Activated CD4-positive, alpha-beta memory T cell treated with anti-CD3 and anti-CD28 coated beads for 36 hours (primary cell): ENCODE measurements at regions not wholly inside any gene's neighbourhood (a gene's known extent, or its start where the extent isn't known, plus 50 kb on each side); places are given as distances from the start of the nearest gene placed in this dataset.

ENCODE experiments used
- CTCF ChIA-PET: fragments of 350-600 bp; sonication (Branson Sonifier 250); formaldehyde crosslinking; loops from one replicate; lab custom pipeline; 2021; ENCODE audit warnings: antibody characterized with exemption, inconsistent platforms; lab: Charles Lee
- POLR2A ChIA-PET: fragments of 350-600 bp; sonication (Branson Sonifier 250); formaldehyde crosslinking; loops from one replicate; lab custom pipeline; 2021; ENCODE audit warnings: antibody characterized with exemption; lab: Charles Lee
- DNase-seq: peaks from one replicate; pipeline ENCODE4 v3.0.0-alpha.2; 2020
- H3K27ac Mint-ChIP-seq: one replicate; pipeline ENCODE4 v1.8.0; 2021; ENCODE audit warnings: mixed read lengths
- H3K27me3 Mint-ChIP-seq: one replicate; pipeline ENCODE4 v1.8.0; 2021; ENCODE audit warnings: mixed read lengths
- H3K36me3 Mint-ChIP-seq: one replicate; pipeline ENCODE4 v1.8.0; 2021; ENCODE audit warnings: mixed read lengths
- H3K4me1 Mint-ChIP-seq: one replicate; pipeline ENCODE4 v1.8.0; 2021; ENCODE audit warnings: low read depth, mixed read lengths
- H3K4me3 Mint-ChIP-seq: one replicate; pipeline ENCODE4 v1.8.0; 2021; ENCODE audit warnings: mild to moderate bottlenecking, mixed read lengths
- H3K9me3 Mint-ChIP-seq: one replicate; pipeline ENCODE4 v1.8.0; 2021; ENCODE audit warnings: mixed read lengths
- intact Hi-C: fragments of 100-400 bp; cut with micrococcal nuclease; formaldehyde crosslinking; loops from one replicate; pipeline ENCODE4 v1.15.1; 2023

- no peaks in the 10 kb centered on the region for H3K9me3 Mint-ChIP-seq
- ChIA-PET POLR2A (no interaction called here), CTCF (no interaction called here)
- H3K27ac Mint-ChIP-seq: no peak overlapping the region
- no peaks in the 10 kb centered on the region for H3K36me3 Mint-ChIP-seq
- no peak for DNase-seq
- peaks cover 37% of the 10 kb centered on the region for H3K27me3 Mint-ChIP-seq
- H3K4me1 Mint-ChIP-seq: peaks cover 3% of the 10 kb centered on the region
- intact Hi-C loops: no loop called here
- no peak overlapping the region for H3K4me3 Mint-ChIP-seq
Observed at GRCh38 chr11:43545610-43546009, 134.9 kb upstream of the HSD17B12 start.

DNA sequence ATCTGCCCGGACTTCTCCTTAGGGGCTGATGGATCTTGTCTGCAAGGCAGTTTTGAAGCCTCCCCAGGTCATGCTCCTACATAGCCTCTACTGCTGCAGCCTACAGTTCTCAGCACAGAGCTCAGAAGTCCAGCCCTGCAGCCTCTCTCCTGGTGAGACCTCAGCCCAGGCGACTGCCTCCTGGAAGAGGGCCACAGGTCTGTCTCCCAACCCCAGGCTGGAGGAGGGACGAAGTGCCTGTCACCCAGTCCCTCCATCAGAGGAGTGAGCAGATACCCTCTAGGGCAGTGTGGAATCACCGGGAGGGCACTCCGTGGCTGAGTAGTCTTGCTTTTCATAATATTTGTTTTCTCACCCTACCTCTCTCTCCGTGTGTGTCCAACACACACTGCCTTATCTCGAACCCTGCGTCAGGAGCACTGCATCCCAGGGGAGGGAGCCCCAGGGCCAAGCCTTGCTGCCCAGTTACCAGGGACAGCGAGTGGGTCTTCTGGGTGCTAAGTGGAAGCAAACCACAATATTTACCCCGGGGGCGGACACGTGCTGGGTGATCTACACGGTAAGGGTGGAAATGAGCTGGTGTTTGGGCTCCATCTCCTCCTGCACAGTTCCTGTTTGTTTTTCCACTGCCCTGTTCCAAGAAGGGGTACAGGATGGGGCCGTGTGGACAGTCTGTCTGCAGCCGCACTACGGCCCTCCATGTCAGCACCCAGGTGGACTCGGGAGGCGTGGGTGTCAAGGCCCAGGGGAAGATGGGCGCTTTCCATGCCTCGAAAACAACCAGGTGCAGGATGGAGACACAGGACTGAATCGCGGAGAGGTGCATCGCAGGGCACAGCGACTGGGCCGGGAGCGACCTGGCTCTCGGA lies 133.7 kb upstream of the HSD17B12 start:
- no peaks in the 10 kb centered on the region for H3K9me3 Mint-ChIP-seq
- POLR2A ChIA-PET: no interaction called here

DNA sequence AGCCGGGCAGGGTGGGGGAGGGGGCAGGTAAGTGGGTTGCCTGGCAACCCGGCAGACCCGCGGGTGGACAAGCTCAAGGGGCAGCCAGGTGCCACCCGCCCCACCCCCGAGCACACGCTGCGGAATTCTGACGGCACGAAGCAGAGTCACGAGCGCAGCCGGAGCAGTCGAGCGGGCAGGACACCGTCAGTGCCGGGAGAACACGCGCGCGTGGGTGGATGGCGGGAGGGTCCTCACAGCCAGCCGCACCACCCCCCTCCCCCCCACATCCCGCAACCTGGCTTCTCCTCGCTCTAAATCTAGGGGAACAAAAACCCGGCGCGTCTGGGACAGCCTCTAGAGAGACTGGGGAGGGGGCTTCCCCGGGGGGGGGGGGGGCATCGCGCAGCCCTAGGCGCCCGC lies 133.1 kb upstream of the HSD17B12 start:
- Mint-ChIP-seq H3K9me3 (no peaks in the 10 kb centered on the region), H3K27me3 (peaks cover 42% of the 10 kb centered on the region)

More for the DNA sequence above, 133.7 kb upstream of the HSD17B12 start:
- no peak for DNase-seq
- peaks cover 3% of the 10 kb centered on the region for H3K4me1 Mint-ChIP-seq
- no peak overlapping the region for H3K4me3 Mint-ChIP-seq
- H3K27me3 Mint-ChIP-seq: peaks cover 42% of the 10 kb centered on the region
- intact Hi-C loops: no loop called here
- H3K27ac Mint-ChIP-seq: no peak overlapping the region
- H3K36me3 Mint-ChIP-seq: no peaks in the 10 kb centered on the region
- CTCF ChIA-PET: interaction anchor here (1.0 kb wide), 1 partner anchor 21 kb away, joined by 4 read pairs; no protein-coding TSS in a partner anchor

GRCh38 chr11:43547889-43548381 lies 132.6 kb upstream of the HSD17B12 start:
- H3K4me3 Mint-ChIP-seq: no peak overlapping the region

More for the DNA sequence above, 133.1 kb upstream of the HSD17B12 start:
- DNase-seq: no peak
- Mint-ChIP-seq H3K4me3 (no peak overlapping the region), H3K36me3 (no peaks in the 10 kb centered on the region), H3K4me1 (peaks cover 3% of the 10 kb centered on the region), H3K27ac (no peak overlapping the region)
- intact Hi-C loops: no loop called here
- CTCF ChIA-PET: interaction anchor here (1.0 kb wide), 1 partner anchor 20 kb away, joined by 4 read pairs; no protein-coding TSS in a partner anchor
- POLR2A ChIA-PET: no interaction called here

DNA sequence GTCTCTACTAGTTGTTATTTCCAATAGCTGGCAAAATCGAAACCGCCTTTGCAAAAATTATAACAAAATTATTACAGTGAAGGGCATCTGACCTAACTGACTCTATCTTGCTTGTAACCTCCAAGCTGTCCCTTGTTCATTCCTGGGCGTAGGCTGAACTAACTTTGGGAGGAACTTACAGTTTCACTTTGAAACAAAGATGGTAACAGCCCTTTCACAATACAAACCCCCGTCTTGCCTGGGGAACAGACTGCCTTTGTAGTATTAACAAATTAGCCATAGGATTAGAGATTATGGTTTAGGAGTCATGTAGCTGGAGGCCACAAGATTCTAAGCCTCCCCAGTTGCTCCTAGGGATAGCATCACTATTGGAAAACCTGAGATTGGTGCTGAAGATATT lies 131.6 kb upstream of the HSD17B12 start:
- no peak overlapping the region for H3K27ac Mint-ChIP-seq
- ChIA-PET POLR2A (no interaction called here), CTCF (interaction anchor here (1.2 kb wide), 1 partner anchor 18 kb away, joined by 3 read pairs; no protein-coding TSS in a partner anchor)
- peaks cover 3% of the 10 kb centered on the region for H3K4me1 Mint-ChIP-seq
- no peak overlapping the region for H3K4me3 Mint-ChIP-seq
- no peaks in the 10 kb centered on the region for H3K36me3 Mint-ChIP-seq
- intact Hi-C loops: no loop called here
- DNase-seq: no peak
- H3K27me3 Mint-ChIP-seq: peaks cover 50% of the 10 kb centered on the region
- no peaks in the 10 kb centered on the region for H3K9me3 Mint-ChIP-seq

More at GRCh38 chr11:43547889-43548381, 132.6 kb upstream of the HSD17B12 start:
- CTCF ChIA-PET: no interaction called here
- intact Hi-C loops: no loop called here
- Mint-ChIP-seq H3K4me1 (peaks cover 3% of the 10 kb centered on the region), H3K27ac (no peak overlapping the region), H3K36me3 (no peaks in the 10 kb centered on the region), H3K27me3 (peaks cover 45% of the 10 kb centered on the region), H3K9me3 (no peaks in the 10 kb centered on the region)
- POLR2A ChIA-PET: no interaction called here
- DNase-seq: no peak

- peaks cover 56% of the 10 kb centered on the region for H3K27me3 Mint-ChIP-seq
- no peaks in the 10 kb centered on the region for H3K36me3 Mint-ChIP-seq
- H3K4me3 Mint-ChIP-seq: no peak overlapping the region
- ChIA-PET POLR2A (no interaction called here), CTCF (interaction anchor here (1.2 kb wide), 1 partner anchor 17 kb away, joined by 3 read pairs; no protein-coding TSS in a partner anchor)
- intact Hi-C loops: no loop called here
- H3K4me1 Mint-ChIP-seq: peaks cover 3% of the 10 kb centered on the region
- DNase-seq: no peak
- H3K9me3 Mint-ChIP-seq: no peaks in the 10 kb centered on the region
- H3K27ac Mint-ChIP-seq: no peak overlapping the region
Observed at GRCh38 chr11:43549624-43550023, 130.9 kb upstream of the HSD17B12 start.

GRCh38 chr11:43550714-43551113 lies 129.8 kb upstream of the HSD17B12 start:
- H3K27ac Mint-ChIP-seq: no peak overlapping the region
- H3K9me3 Mint-ChIP-seq: no peaks in the 10 kb centered on the region
- peaks cover 61% of the 10 kb centered on the region for H3K27me3 Mint-ChIP-seq
- H3K4me1 Mint-ChIP-seq: peaks cover 3% of the 10 kb centered on the region
- intact Hi-C loops: no loop called here
- CTCF ChIA-PET: interaction anchor here (1.1 kb wide), 1 partner anchor 22 kb away, joined by 3 read pairs; no protein-coding TSS in a partner anchor
- POLR2A ChIA-PET: no interaction called here
- DNase-seq: no peak
- no peaks in the 10 kb centered on the region for H3K36me3 Mint-ChIP-seq
- H3K4me3 Mint-ChIP-seq: no peak overlapping the region

DNA sequence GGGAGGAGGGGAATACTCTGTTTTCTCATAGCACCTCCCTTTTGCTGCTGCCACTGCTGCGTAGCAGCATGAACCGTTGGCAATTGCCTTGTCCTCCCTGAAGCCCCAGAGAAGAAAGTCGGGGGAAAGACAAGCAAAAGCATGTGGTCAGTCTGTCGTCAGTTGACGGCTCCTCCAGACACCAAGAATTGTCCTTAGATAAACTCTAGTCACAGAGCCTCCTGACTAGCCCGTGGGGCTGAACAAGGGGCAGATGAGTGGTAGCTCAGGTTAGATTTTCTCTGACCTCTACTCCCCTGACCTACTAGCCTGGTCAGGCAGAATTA lies 126.4 kb upstream of the HSD17B12 start:
- Mint-ChIP-seq H3K27me3 (peaks cover 74% of the 10 kb centered on the region), H3K9me3 (no peaks in the 10 kb centered on the region), H3K4me1 (peaks cover 15% of the 10 kb centered on the region), H3K4me3 (no peak overlapping the region), H3K36me3 (no peaks in the 10 kb centered on the region), H3K27ac (no peak overlapping the region)
- ChIA-PET POLR2A (no interaction called here), CTCF (no interaction called here)
- intact Hi-C loops: no loop called here
- DNase-seq: no peak

- Mint-ChIP-seq H3K4me1 (peaks cover 15% of the 10 kb centered on the region), H3K4me3 (no peak overlapping the region), H3K27me3 (peaks cover 73% of the 10 kb centered on the region), H3K9me3 (no peaks in the 10 kb centered on the region), H3K27ac (no peak overlapping the region), H3K36me3 (no peaks in the 10 kb centered on the region)
- intact Hi-C loops: no loop called here
- ChIA-PET CTCF (no interaction called here), POLR2A (no interaction called here)
- no peak for DNase-seq
Observed at GRCh38 chr11:43555186-43555585, 125.4 kb upstream of the HSD17B12 start.

GRCh38 chr11:43555816-43556611 lies 124.5 kb upstream of the HSD17B12 start:
- Mint-ChIP-seq H3K4me3 (no peak overlapping the region), H3K27me3 (peaks cover 74% of the 10 kb centered on the region), H3K4me1 (peaks cover 15% of the 10 kb centered on the region), H3K36me3 (no peaks in the 10 kb centered on the region), H3K9me3 (no peaks in the 10 kb centered on the region), H3K27ac (no peak overlapping the region)
- no peak for DNase-seq
- POLR2A ChIA-PET: interaction anchor here (0.7 kb wide), 1 partner anchor 23 kb away, joined by 3 read pairs; no protein-coding TSS in a partner anchor
- CTCF ChIA-PET: interaction anchor here (2.4 kb wide), 1 partner anchor 12 kb away, joined by 17 read pairs; no protein-coding TSS in a partner anchor
- intact Hi-C loops: no loop called here

DNA sequence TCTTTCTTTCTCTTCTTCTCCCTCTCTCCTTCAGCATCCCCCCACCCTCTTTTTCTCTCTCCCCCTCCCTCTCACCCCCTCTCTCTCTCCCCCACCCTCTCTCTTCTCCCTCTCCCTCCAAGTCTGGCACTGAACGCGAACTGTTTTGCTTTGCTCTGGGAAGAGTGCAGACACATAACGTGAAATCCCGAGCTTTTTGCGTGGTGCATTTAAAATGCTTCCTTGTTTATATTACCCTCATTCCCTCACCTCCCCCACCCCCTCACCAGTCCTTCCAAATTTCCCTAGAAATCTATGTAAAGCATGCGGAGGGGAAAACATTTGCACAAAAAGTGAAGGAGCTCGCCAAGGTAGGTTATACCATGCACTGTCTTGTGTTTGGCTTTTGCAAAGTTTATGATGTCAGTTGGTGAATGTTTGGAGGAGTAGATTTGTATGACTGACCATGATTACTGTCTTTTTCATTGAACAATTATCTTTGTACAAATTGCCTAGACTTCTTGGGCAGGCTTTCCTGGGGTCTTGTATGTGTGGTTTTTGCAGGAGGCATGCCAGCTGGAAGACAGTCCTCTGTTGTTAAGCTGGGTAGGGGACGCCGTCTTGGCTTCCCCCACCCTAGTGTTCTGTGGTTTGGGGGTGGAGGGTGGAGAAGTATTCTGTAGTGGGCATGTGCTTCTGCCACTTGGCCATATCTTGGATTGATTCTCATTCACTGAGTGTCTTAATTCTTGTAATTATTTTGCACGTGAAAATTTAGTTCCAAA lies 123.7 kb upstream of the HSD17B12 start:
- CTCF ChIA-PET: interaction anchor here (0.6 to 2.4 kb wide), 2 partner anchors 11 to 295 kb away, joined by 3 to 17 read pairs; no protein-coding TSS in a partner anchor
- POLR2A ChIA-PET: no interaction called here
- no peaks in the 10 kb centered on the region for H3K36me3 Mint-ChIP-seq
- intact Hi-C loops: no loop called here
- peaks cover 71% of the 10 kb centered on the region for H3K27me3 Mint-ChIP-seq
- no peak overlapping the region for H3K27ac Mint-ChIP-seq
- no peak overlapping the region for H3K4me3 Mint-ChIP-seq
- H3K4me1 Mint-ChIP-seq: peaks cover 15% of the 10 kb centered on the region
- H3K9me3 Mint-ChIP-seq: no peaks in the 10 kb centered on the region
- no peak for DNase-seq
